ENCODE measurements at regions not wholly inside any gene's neighbourhood (a gene's known extent, or its start where the extent isn't known, plus 50 kb on each side); places are given as distances from the start of the nearest gene placed in this dataset.

DNA sequence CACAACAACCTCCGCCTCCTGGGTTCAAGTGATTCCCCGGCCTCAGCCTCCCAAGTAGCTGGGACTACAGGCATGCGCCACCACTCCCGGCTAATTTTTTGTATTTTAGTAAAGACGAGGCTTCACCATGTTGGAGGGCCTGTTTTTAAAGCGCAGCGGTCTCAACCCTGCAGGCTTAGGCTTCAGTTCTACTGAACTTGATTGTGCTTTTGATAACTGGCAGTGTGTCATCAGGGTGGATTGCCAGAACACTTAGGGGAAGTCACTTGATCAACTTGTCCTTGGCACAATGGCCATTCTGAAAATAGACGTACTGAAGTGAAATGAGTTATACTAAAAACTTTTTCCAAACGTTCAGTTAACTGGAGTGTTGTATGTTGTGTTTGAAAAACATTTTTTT, 472.2 kb downstream of the KLF5 start:
- H3K4me1 ChIP-seq, result no peaks in the 10 kb centered on the region
- ATAC-seq, result peak in 2 of 4 donors; percentile 95 to 96
- H3K36me3 ChIP-seq (ENCODE audit: insufficient read depth in 1 of 2, low read depth in 1 of 2), result no peaks in the 10 kb centered on the region
- DNase-seq, result peak in 1 of 2 donors; percentile 58
- TF ChIP-seq, protein P1, sequence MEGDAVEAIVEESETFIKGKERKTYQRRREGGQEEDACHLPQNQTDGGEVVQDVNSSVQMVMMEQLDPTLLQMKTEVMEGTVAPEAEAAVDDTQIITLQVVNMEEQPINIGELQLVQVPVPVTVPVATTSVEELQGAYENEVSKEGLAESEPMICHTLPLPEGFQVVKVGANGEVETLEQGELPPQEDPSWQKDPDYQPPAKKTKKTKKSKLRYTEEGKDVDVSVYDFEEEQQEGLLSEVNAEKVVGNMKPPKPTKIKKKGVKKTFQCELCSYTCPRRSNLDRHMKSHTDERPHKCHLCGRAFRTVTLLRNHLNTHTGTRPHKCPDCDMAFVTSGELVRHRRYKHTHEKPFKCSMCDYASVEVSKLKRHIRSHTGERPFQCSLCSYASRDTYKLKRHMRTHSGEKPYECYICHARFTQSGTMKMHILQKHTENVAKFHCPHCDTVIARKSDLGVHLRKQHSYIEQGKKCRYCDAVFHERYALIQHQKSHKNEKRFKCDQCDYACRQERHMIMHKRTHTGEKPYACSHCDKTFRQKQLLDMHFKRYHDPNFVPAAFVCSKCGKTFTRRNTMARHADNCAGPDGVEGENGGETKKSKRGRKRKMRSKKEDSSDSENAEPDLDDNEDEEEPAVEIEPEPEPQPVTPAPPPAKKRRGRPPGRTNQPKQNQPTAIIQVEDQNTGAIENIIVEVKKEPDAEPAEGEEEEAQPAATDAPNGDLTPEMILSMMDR (IDR thresholded peaks at IDR 0.05), result no peak
- no peak overlapping the region for H3K4me3 ChIP-seq
- 56 to 72% (median 69%) methylated on average over 8 to 9 of the region's 9 CpGs for WGBS, 3 donors
- H3K27me3 ChIP-seq (ENCODE audit: insufficient read depth in 3 of 3, low read length in 2 of 3), result no peaks in the 10 kb centered on the region
- intact Hi-C loops (cut with DNase I), result loop anchor here in 1 of 2 donors (5.0 kb wide), 1 partner anchor 49 kb away; no protein-coding TSS in a partner anchor
- no peak overlapping the region for H3K27ac ChIP-seq
- H3K9me3 ChIP-seq, result no peaks in the 10 kb centered on the region

DNA sequence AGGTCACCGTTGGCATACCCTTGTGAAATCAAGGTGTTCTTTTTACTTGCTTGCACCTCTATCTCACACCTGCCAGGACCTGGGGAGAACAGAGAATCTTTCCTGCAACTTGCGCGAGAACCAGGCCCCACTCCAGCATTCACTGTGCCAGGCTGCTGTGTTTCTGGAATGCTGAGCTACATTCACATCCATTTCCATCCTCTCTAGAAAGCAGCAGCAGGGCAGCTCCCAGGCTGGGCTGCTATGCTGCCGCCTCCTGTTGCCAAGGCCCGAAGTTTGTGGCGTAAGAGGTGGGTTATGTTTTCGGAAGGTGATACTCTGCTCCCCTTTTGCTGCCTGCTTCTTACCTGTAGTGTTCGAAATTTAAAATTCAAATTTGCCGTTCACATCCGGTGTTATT, 464.1 kb downstream of the KLF5 start:
- intact Hi-C loops (cut with DNase I), result no loop called here
- TF ChIP-seq, protein P1 (IDR thresholded peaks at IDR 0.05), result no peak

DNA sequence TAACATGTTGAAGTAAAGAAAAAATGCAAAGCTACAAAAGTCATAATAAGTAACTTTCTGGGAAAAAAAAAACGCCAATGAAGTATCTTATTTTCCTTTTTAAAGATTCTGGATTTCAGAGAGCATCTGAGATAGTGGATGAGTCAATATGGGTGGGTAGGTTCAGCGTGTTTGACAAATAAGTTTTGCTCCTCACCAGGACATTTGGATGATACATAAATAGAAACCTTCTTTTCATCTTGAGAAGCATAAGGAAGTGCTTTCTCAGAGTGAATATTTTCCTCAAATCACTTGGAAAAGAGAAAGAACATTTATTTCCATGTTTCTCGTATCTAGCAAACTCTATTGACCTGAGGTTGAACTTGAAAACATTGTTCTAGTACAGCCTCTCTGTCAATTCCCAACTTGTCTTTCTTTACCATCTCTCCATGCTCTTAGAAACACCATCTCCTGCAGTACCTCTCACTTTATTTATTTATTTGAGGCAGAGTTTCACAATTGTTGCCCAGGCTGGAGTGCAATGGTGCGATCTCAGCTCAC, 463.2 kb downstream of the KLF5 start:
- intact Hi-C loops (cut with DNase I), result no loop called here
- no peaks in the 10 kb centered on the region for H3K36me3 ChIP-seq (ENCODE audit: insufficient read depth in 1 of 2, low read depth in 1 of 2)
- 72 to 78% (median 75%) methylated on average over 4 of the region's 4 CpGs for WGBS, 3 donors

More for the DNA sequence above, 464.1 kb downstream of the KLF5 start:
- ATAC-seq (no peak), DNase-seq (no peak)
- H3K27me3 ChIP-seq (ENCODE audit: insufficient read depth in 3 of 3, low read length in 2 of 3), result no peaks in the 10 kb centered on the region
- H3K9me3 ChIP-seq, result no peaks in the 10 kb centered on the region
- no peaks in the 10 kb centered on the region for H3K4me1 ChIP-seq
- no peak overlapping the region for H3K27ac ChIP-seq
- WGBS, 3 donors, result 89 to 90% (median 90%) methylated on average over 10 of the region's 10 CpGs
- no peak overlapping the region for H3K4me3 ChIP-seq
- no peaks in the 10 kb centered on the region for H3K36me3 ChIP-seq (ENCODE audit: insufficient read depth in 1 of 2, low read depth in 1 of 2)

GRCh38 chr13:73521290-73521624, 462.5 kb downstream of the KLF5 start:
- intact Hi-C loops (cut with DNase I), result no loop called here
- 56 to 58% (median 57%) methylated on average over 2 of the region's 2 CpGs for WGBS, 3 donors
- peak in 1 of 4 donors; percentile 29 for ATAC-seq
- no peak overlapping the region for H3K4me3 ChIP-seq
- no peaks in the 10 kb centered on the region for H3K36me3 ChIP-seq (ENCODE audit: insufficient read depth in 1 of 2, low read depth in 1 of 2)
- no peaks in the 10 kb centered on the region for H3K9me3 ChIP-seq
- H3K27ac ChIP-seq, result no peak overlapping the region
- H3K27me3 ChIP-seq (ENCODE audit: insufficient read depth in 3 of 3, low read length in 2 of 3), result no peaks in the 10 kb centered on the region
- H3K4me1 ChIP-seq, result no peaks in the 10 kb centered on the region
- DNase-seq, result no peak
- TF ChIP-seq, protein P1 (IDR thresholded peaks at IDR 0.05), result no peak

More for the DNA sequence above, 463.2 kb downstream of the KLF5 start:
- ATAC-seq (no peak), DNase-seq (no peak)
- TF ChIP-seq, protein P1 (IDR thresholded peaks at IDR 0.05), result no peak
- H3K27me3 ChIP-seq (ENCODE audit: insufficient read depth in 3 of 3, low read length in 2 of 3), result no peaks in the 10 kb centered on the region
- no peak overlapping the region for H3K4me3 ChIP-seq
- no peaks in the 10 kb centered on the region for H3K9me3 ChIP-seq
- no peaks in the 10 kb centered on the region for H3K4me1 ChIP-seq
- H3K27ac ChIP-seq, result no peak overlapping the region
